ENCODE measurements at regions not wholly inside any gene's neighbourhood (a gene's known extent, or its start where the extent isn't known, plus 50 kb on each side); places are given as distances from the start of the nearest gene placed in this dataset.
"Not testable (repeated sequence)": the region's sequence is repeated elsewhere in the genome, so short reads cannot be mapped to it uniquely, and the experiment has no call there.

GRCh38 chr13:65343898-65344663 is 1886.1 kb downstream of the PCDH9 start:
- no peak for DNase-seq

DNA sequence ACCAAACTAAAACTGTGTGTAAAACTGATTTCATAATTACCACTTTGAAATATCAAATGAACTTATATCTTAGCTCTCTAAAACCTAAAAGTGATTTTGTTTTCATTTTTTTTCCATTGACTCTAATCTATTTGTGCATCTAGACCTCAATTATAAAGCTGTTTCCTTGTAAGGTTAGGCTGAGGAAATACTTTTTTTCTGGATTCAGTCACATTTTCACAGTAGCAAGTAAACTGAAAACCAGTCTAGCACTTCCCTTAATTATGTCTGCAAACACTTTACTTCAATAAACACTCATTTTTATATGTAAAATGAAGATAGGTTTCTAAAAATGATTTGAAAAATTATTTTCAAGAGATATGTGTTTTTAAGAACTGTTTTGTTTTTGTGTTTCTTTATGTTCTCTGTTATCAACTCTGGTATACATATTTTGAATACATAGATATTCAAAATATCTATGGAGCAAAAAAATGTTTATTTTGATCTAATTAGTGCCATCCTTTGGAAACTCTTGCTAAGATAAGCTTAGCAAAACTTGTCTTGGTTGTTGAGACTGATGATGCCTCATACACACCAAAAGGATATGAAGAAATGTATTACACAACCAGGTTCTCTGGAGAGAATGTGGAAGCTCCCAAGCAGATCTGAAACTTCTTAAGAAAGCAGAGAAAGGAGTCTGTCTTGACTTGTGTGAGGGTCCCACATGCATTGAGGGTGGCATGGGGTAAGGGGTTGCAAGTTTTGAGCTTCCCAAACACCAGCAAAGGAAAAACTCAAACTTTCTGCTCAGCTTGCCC is 1887.4 kb downstream of the PCDH9 start:
- no peak for DNase-seq

GRCh38 chr13:65339241-65339640 is 1890.9 kb downstream of the PCDH9 start:
- DNase-seq = no peak

DNA sequence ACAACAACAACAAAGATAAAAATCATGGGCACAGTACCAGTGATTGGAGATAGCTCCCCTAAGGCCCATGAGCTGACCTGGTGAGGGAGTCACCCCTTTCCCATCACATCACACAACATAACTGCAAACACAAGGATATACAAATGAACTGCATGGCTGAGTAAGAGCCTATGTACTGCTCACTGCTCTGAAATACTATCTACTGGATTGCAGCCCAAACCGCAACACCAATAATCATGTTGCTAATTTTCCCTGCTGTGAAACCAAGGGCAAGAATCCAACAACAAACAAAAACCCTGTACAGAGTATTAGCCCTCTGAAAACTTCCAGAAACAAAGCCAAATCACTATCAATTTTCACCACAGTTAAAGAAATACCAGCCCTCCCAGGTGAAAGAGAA is 1893.2 kb downstream of the PCDH9 start:
- DNase-seq = no peak

GRCh38 chr13:65336087-65336749 is 1893.9 kb downstream of the PCDH9 start:
- DNase-seq = no peak

GRCh38 chr13:65330691-65331090 is 1899.4 kb downstream of the PCDH9 start:
- no peak for DNase-seq

DNA sequence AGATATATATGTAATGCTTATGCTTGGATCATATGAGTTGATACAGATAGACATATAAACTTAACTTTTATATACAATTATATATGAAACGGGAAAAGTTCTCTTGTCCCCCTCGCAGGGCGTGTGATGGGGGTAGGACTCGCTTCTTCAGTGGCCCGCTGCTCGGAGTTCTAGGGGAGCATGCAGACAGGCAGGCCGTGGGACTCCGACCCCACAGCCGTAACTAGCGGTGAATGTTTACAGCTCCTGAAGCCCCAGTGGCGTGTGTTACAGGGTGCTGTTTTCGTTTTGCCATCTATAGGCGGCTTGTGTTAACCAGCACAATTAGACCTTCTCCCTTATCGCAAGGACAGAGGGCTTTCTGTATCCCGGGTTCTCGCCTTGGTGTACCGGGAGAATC is 1899.8 kb downstream of the PCDH9 start:
- no peak for DNase-seq

GRCh38 chr13:65323192-65323591 is 1906.9 kb downstream of the PCDH9 start:
- DNase-seq = not testable (repeated sequence)

DNA sequence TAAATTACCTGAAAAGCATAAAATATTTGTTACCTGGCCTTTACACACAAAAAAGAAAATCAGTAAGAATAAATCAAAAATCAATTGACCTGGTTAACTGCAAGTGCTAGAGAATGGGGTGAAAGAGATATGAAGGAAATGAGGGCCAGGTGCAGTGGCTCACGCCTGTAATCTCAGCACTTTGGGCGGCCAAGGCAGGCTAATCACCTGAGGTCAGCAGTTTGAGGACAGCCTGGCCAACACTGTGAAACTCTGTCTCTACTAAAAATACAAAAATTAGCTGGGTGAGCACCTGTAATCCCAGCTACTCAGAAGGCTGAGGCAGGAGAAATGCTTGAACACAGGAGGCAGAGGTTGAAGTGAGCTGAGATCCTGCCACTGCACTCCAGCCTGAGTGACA is 1908.7 kb downstream of the PCDH9 start:
- DNase-seq = not testable (repeated sequence)

- no peak for DNase-seq
These were observed 1916.1 kb downstream of the PCDH9 start for GRCh38 chr13:65314008-65314407.

- DNase-seq = no peak
These were observed 1919.3 kb downstream of the PCDH9 start for GRCh38 chr13:65310663-65311328.

DNA sequence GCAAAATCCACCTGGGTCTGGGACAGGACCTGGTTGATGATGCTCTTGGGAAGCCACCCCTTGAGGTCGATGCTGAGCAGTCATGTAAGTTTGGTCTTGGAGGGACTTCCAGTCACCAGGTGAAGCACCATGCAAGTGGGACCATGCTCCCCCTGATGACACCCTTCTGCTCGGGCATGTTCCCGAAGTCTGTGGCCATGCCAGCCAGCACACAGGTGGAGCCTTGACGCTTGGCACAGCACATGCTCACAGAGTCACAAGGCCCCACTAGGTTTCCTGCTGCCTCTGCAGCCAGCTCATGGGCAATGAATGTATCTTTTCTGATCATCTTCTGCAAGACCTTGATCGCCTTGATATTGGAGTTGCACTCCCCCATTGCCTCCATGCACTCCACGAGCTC is 1920.2 kb downstream of the PCDH9 start:
- DNase-seq = no peak

DNA sequence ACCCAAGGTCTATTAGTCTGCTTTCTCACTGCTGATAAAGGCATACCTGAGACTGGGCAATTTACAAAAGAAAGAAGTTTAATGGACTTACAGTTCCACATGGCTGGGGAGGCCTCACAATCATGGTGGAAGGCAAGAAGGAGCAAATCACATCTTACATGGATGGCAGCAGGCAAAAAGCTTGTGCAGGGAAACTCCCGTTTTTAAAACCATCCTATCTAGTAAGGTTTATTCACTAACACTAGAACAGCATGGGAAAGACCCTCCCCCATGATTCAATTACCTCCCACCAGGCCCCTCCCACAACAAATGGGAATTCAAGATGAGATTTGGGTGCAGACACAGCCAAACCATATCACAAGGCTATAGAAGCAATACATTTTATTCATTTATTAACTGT is 1921.4 kb downstream of the PCDH9 start:
- DNase-seq = not testable (repeated sequence)

DNA sequence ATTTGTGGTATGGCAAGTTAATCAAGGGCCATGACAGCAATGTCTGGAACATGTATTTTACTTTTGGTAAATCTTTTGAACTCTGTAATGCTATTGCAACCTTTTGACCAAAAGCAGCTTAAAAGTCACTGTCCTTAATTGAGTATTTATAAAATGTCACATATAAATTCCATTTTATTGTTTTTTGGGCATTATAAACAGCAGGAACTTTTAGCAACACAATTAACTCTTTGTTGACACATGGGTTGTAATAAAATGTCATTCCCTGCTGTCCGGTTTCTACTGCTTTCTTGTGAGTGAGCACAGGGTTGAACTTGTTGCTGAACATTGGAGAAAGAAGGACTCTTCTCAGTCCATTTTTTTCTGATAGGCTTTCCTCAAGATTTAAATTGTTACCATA is 1923.1 kb downstream of the PCDH9 start:
- DNase-seq = no peak

DNA sequence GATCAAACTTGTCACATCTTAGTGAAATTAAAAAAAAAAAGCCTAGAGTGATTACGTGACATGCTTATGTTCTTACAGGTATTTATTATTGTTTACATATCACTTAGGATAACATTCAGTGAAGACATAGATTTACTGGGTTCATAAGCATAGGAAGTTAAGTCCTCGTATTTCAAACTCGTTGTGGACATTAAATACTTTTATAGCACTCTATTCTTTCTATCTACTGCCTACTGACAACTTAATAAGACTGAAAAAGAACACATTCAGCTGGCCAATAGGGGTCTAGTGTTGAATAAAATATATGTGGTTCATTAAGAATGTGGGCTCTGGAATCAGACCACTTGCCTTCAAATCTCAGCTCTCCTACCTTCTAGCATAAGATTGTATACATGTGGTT is 1927.4 kb downstream of the PCDH9 start:
- no peak for DNase-seq

- no peak for DNase-seq
These were observed 1928.6 kb downstream of the PCDH9 start for GRCh38 chr13:65301506-65301905.

DNA sequence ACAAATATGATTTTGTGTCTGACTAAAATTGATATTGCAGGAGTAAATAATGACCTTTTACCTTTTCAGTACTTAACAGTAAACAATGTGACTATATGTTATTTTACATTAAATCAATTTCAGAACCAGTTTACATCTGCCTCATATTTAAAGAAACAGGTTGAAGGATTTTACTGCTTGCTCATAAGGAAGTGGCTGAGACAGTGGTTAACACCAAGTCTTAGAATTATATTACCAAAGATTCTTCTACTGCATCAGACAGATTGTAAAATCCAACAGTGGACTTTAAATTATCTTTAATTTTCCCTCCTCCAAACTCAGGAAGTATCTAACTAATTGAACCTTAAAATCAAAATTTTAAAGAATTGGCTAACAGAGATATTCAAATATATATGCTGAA is 1929.9 kb downstream of the PCDH9 start:
- no peak for DNase-seq

DNA sequence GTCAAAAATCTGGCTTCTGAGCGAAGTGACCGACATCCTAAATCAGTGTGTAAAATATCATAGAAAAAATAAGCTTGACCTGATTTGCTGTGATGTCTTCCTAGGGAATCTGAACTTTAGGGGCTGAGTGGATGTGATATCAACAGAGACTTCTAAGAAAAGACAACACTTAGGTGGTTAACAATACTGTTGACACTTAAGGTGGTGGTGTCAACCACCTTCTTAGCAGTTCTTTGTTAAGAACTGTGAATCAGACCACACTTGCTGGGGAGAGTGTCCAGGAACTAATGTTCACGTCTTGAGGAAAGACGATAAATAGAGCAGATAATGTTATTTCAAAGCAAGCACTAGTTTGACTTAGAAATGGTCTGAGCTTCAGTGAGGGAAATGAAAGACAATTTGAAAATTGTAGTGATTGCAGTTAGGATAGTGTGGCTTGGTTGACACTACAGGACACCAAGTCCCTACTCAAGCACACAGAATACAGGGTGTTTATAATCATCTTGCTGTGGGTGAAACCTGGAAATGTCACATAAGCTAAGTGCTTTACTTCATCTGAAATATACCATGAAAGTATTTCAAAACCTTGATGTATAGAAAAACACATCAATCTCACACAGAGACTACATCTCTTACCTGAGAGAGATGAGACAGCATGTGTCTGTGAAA is 1936.5 kb downstream of the PCDH9 start:
- no peak for DNase-seq

GRCh38 chr13:65292488-65292901 is 1937.6 kb downstream of the PCDH9 start:
- DNase-seq = no peak

GRCh38 chr13:65287405-65287804 is 1942.7 kb downstream of the PCDH9 start:
- no peak for DNase-seq

DNA sequence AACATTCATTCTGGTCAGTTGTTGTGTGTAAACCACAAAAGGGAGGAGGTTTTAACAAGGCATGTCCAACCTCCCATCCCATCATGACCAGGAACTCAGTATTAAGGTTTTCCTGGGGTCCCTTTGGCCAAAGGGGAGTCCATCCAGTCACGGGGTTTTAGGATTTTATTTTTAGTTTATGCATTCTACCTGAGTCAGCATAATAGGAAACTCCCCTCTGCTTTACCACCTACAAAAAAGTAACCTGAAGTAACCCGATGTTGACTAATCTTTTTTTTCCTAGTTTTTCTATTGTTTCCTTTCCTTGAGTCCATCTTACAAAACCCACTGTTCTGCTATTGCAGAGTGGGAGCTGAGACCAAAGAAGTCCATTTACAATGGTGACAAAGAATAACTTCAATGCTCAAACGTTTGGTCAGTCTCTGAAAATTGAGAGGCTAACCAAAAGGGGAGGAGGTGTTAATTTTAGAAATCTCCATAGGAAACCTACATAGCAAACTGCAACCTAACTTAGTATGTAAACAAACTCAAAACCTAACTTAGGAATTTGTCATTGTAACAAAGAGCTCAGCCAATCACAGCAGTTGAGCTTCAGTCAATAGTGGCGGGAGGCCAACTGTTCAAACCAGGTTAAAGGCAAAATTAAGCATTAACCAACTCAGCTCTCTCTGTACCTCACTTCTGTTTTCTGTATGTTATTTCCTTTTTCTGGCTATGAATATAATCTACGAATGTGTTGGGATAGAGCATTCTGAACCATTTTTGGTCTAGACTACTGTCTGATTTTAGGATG is 1954.1 kb downstream of the PCDH9 start:
- no peak for DNase-seq

GRCh38 chr13:65275108-65275507 is 1955.0 kb downstream of the PCDH9 start:
- DNase-seq = no peak

Data from stimulated activated CD4-positive, alpha-beta T cell treated with anti-CD3 and anti-CD28 coated beads, Interleukin-4, amount 100 ng/mL, for 24 hours (primary cell).